KBM-7 (cell line): ENCODE measurements at regions not wholly inside any gene's neighbourhood (a gene's known extent, or its start where the extent isn't known, plus 50 kb on each side); places are given as distances from the start of the nearest gene placed in this dataset.

Experiments used
- DNase-seq: peaks from one replicate; pipeline ENCODE4 v3.0.0-alpha.2; 2015
- in situ Hi-C: fragments of 300-500 bp; cut with MboI; formaldehyde crosslinking; loops from 2 replicates; pipeline ENCODE4 v1.14.3; 2020; ENCODE audit warnings: low sequenced_read_pairs, low pct_unique_long_range_greater_than_20kb, mixed read lengths

GRCh38 chr4:143046454-143046853 lies 138.3 kb upstream of the USP38 start:
- DNase-seq, result no peak
- in situ Hi-C loops, result no loop called here

- in situ Hi-C loops, result no loop called here
- no peak for DNase-seq
Measured at GRCh38 chr4:143046906-143047305, 137.8 kb upstream of the USP38 start.

- DNase-seq, result no peak
- in situ Hi-C loops, result no loop called here
Measured at GRCh38 chr4:143054971-143055370, 129.7 kb upstream of the USP38 start.

- in situ Hi-C loops, result no loop called here
- DNase-seq, result no peak
Measured at GRCh38 chr4:143055997-143056396, 128.7 kb upstream of the USP38 start.

GRCh38 chr4:143071351-143071750 lies 113.4 kb upstream of the USP38 start:
- in situ Hi-C loops, result no loop called here
- no peak for DNase-seq

- in situ Hi-C loops, result no loop called here
- DNase-seq, result no peak
Measured at GRCh38 chr4:143076723-143077122, 108.0 kb upstream of the USP38 start.

GRCh38 chr4:143082701-143083100 lies 102.0 kb upstream of the USP38 start:
- in situ Hi-C loops, result no loop called here
- DNase-seq, result no peak

GRCh38 chr4:143083756-143084472 lies 100.8 kb upstream of the USP38 start:
- DNase-seq, result no peak
- in situ Hi-C loops, result no loop called here

- in situ Hi-C loops, result no loop called here
- DNase-seq, result no peak
Measured at GRCh38 chr4:143084566-143084965, 100.2 kb upstream of the USP38 start.

GRCh38 chr4:143085224-143085623 lies 99.5 kb upstream of the USP38 start:
- in situ Hi-C loops, result no loop called here
- peak; percentile 5 for DNase-seq

- in situ Hi-C loops, result no loop called here
- DNase-seq, result no peak
Measured at GRCh38 chr4:143085659-143086058, 99.1 kb upstream of the USP38 start.

- no peak for DNase-seq
Measured at GRCh38 chr4:143089291-143089690, 95.4 kb upstream of the USP38 start.

GRCh38 chr4:143089847-143090246 lies 94.9 kb upstream of the USP38 start:
- in situ Hi-C loops, result no loop called here
- no peak for DNase-seq

More at GRCh38 chr4:143089291-143089690, 95.4 kb upstream of the USP38 start:
- in situ Hi-C loops, result no loop called here

- in situ Hi-C loops, result no loop called here
- no peak for DNase-seq
Measured at GRCh38 chr4:143091862-143092261, 92.9 kb upstream of the USP38 start.

- no peak for DNase-seq
- in situ Hi-C loops, result no loop called here
Measured at GRCh38 chr4:143095447-143095846, 89.3 kb upstream of the USP38 start.

GRCh38 chr4:143097751-143098150 lies 87.0 kb upstream of the USP38 start:
- in situ Hi-C loops, result no loop called here
- DNase-seq, result no peak

- in situ Hi-C loops, result no loop called here
- no peak for DNase-seq
Measured at GRCh38 chr4:143099693-143100092, 85.0 kb upstream of the USP38 start.

- in situ Hi-C loops, result no loop called here
- DNase-seq, result no peak
Measured at GRCh38 chr4:143109376-143109775, 75.3 kb upstream of the USP38 start.

GRCh38 chr4:143118663-143119062 lies 66.1 kb upstream of the USP38 start:
- in situ Hi-C loops, result no loop called here
- no peak for DNase-seq

GRCh38 chr4:143127621-143128020 lies 57.1 kb upstream of the USP38 start:
- no peak for DNase-seq
- in situ Hi-C loops, result no loop called here

GRCh38 chr4:143133977-143134376 lies 50.7 kb upstream of the USP38 start:
- no peak for DNase-seq
- in situ Hi-C loops, result no loop called here
